Testis (tissue), 2 donors: ENCODE measurements at regions not wholly inside any gene's neighbourhood (a gene's known extent, or its start where the extent isn't known, plus 50 kb on each side); places are given as distances from the start of the nearest gene placed in this dataset.

Experiments used
- CTCF ChIP-seq, 3 experiments: fragments of 450-650 bp in 2 of 3; fragments of 200-600 bp in 1 of 3; sonication (generic) in 1 of 3; IDR thresholded peaks; one replicate each; pipeline ENCODE4 v1.5.1; 2016 to 2019; ENCODE audit warnings: antibody characterized with exemption in 3 of 3, mild to moderate bottlenecking in 2 of 3, moderate library complexity in 1 of 3
- POLR2A ChIP-seq: fragments of 450-650 bp; IDR thresholded peaks from one replicate; pipeline ENCODE4 v1.6.1; 2017; ENCODE audit warnings: antibody characterized with exemption, mild to moderate bottlenecking, moderate library complexity

- TF ChIP-seq POLR2A (no peak), CTCF (IDR thresholded peaks at IDR 0.05) (no peak)
These were observed 771.6 kb upstream of the CXADR start for GRCh38 chr21:16741141-16741665.
